ENCODE measurements at regions not wholly inside any gene's neighbourhood (a gene's known extent, or its start where the extent isn't known, plus 50 kb on each side); places are given as distances from the start of the nearest gene placed in this dataset.

DNA sequence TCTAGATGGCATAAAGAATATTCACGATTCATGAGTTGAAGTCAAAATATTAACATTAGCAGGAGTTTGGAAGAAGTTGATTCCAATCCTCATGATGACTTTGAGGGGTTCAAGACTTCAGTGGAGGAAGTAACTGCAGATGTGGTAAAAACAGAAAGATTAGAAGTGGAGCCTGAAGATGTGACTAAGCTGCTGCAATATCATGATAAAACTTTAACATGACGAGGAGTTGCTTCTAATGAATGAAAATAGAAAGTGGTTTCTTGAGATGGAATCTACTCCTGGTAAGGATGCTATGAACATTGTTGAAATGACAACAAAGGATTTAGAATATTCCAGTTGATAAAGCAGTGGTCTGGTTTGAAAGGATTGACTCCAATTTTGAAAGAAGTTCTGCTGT is 70.1 kb upstream of the TMLHE start:
- intact Hi-C loops (cut with DNase I), result no loop called here
- DNase-seq, result no peak
- no peak for ATAC-seq
- H3K27me3 ChIP-seq (ENCODE audit: control insufficient read depth, insufficient read depth), result no peaks in the 10 kb centered on the region
- no peak overlapping the region for H3K27ac ChIP-seq (ENCODE audit: low read length)
- H3K4me3 ChIP-seq (ENCODE audit: low read length), result no peak overlapping the region
- 85% methylated on average over 2 of the region's 2 CpGs for WGBS
- H3K4me1 ChIP-seq (ENCODE audit: control insufficient read depth, insufficient read depth, low read length), result no peaks in the 10 kb centered on the region
- no peaks in the 10 kb centered on the region for H3K9me3 ChIP-seq (ENCODE audit: control insufficient read depth, low read length)

DNA sequence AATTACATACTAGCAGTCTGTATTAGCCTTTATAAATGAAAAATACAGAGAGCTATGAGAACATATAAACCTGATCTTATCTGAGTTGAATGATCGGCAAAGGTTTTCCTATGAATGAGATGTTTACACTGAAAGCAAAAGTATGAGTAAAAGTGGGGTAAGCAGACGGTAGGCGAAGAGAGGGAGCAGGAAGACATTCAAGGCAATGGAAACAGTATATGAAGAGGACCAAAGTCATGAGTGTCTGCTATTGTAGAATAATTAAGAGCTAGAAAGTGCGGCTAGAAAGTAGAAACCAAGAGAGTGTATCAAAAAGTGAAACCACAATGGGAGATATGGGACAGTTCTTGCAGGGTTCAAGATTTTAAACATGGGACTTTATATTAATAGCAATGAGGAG is 67.0 kb upstream of the TMLHE start:
- WGBS, result 95% methylated on average over 4 of the region's 4 CpGs
- H3K9me3 ChIP-seq (ENCODE audit: control insufficient read depth, low read length), result no peaks in the 10 kb centered on the region
- no peak for ATAC-seq
- intact Hi-C loops (cut with DNase I), result no loop called here
- H3K27me3 ChIP-seq (ENCODE audit: control insufficient read depth, insufficient read depth), result no peaks in the 10 kb centered on the region
- DNase-seq, result no peak
- H3K4me1 ChIP-seq (ENCODE audit: control insufficient read depth, insufficient read depth, low read length), result no peaks in the 10 kb centered on the region
- no peak overlapping the region for H3K27ac ChIP-seq (ENCODE audit: low read length)
- H3K4me3 ChIP-seq (ENCODE audit: low read length), result no peak overlapping the region

DNA sequence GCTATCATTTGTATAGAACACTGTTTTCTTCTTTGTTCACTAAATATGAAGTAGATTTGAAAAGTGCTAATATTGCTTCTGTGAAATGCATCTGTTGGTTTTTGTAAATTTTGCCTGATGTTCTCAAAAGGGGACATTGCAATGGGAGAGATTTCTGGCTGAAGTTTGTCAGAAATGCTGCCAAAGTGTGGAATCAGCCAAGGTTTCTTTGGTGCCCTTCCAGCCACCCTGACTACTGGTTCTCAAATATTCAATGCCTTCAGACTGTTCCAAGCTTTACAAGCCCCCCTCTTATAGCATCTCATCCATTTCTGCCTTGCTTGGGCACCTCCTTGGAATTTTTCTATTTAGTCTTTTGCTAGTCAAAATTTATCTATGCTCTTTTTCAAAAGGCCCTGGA is 60.6 kb upstream of the TMLHE start:
- DNase-seq, result no peak

DNA sequence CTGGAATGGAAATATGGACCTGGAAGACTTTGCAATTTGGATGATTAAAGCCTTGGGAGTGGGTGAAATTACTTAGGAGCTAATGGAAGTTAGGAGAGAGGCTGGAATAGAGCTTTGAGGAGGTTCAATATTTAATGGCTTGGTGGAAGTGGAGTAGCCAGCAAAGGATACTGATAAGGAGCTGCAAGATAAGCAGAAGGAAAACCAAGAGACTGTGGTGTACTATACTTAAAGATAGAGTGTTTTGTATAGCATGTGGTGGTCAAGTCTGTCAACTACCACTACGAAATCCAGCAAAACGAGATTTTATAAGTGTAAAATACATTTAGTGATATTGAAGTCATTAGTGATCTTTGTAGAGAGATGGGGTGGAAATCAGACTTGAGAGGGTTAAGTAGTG is 54.0 kb upstream of the TMLHE start:
- Histone ChIP-seq H3K9me3 (ENCODE audit: control insufficient read depth, low read length) (no peaks in the 10 kb centered on the region), H3K27me3 (ENCODE audit: control insufficient read depth, insufficient read depth) (no peaks in the 10 kb centered on the region), H3K4me3 (ENCODE audit: low read length) (no peak overlapping the region), H3K4me1 (ENCODE audit: control insufficient read depth, insufficient read depth, low read length) (no peaks in the 10 kb centered on the region), H3K27ac (ENCODE audit: low read length) (no peak overlapping the region)
- intact Hi-C loops (cut with DNase I), result no loop called here
- WGBS, result 81% methylated on average over 2 of the region's 2 CpGs
- DNase-seq, result no peak
- ATAC-seq, result no peak

More for the DNA sequence above, 60.6 kb upstream of the TMLHE start:
- no peaks in the 10 kb centered on the region for H3K4me1 ChIP-seq (ENCODE audit: control insufficient read depth, insufficient read depth, low read length)
- no peak overlapping the region for H3K27ac ChIP-seq (ENCODE audit: low read length)
- H3K9me3 ChIP-seq (ENCODE audit: control insufficient read depth, low read length), result no peaks in the 10 kb centered on the region
- no peak for ATAC-seq
- H3K27me3 ChIP-seq (ENCODE audit: control insufficient read depth, insufficient read depth), result no peaks in the 10 kb centered on the region
- no peak overlapping the region for H3K4me3 ChIP-seq (ENCODE audit: low read length)
- intact Hi-C loops (cut with DNase I), result no loop called here
